ENCODE measurements at regions not wholly inside any gene's neighbourhood (a gene's known extent, or its start where the extent isn't known, plus 50 kb on each side); places are given as distances from the start of the nearest gene placed in this dataset.

GRCh38 chr4:17230727-17231126, 281.2 kb downstream of the QDPR start:
- intact Hi-C loops (cut with micrococcal nuclease), result no loop called here
- H3K9me3 Mint-ChIP-seq, result no peaks in the 10 kb centered on the region
- H3K4me3 Mint-ChIP-seq, result no peak overlapping the region
- no peaks in the 10 kb centered on the region for H3K36me3 Mint-ChIP-seq
- TF ChIP-seq, protein P1, sequence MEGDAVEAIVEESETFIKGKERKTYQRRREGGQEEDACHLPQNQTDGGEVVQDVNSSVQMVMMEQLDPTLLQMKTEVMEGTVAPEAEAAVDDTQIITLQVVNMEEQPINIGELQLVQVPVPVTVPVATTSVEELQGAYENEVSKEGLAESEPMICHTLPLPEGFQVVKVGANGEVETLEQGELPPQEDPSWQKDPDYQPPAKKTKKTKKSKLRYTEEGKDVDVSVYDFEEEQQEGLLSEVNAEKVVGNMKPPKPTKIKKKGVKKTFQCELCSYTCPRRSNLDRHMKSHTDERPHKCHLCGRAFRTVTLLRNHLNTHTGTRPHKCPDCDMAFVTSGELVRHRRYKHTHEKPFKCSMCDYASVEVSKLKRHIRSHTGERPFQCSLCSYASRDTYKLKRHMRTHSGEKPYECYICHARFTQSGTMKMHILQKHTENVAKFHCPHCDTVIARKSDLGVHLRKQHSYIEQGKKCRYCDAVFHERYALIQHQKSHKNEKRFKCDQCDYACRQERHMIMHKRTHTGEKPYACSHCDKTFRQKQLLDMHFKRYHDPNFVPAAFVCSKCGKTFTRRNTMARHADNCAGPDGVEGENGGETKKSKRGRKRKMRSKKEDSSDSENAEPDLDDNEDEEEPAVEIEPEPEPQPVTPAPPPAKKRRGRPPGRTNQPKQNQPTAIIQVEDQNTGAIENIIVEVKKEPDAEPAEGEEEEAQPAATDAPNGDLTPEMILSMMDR (IDR thresholded peaks at IDR 0.05), result no peak
- H3K4me1 Mint-ChIP-seq, result no peaks in the 10 kb centered on the region
- no peaks in the 10 kb centered on the region for H3K27me3 ChIP-seq (ENCODE audit: control insufficient read depth, insufficient read depth, low read length)
- H3K27me3 Mint-ChIP-seq (ENCODE audit: low read depth in 2 of 2), result peaks cover 0 to 6% of the 10 kb centered on the region in 2 donors
- WGBS (ENCODE audit: insufficient coverage), result 86% methylated on average over 1 of the region's 1 CpG
- no peaks in the 10 kb centered on the region for H3K9me3 ChIP-seq (ENCODE audit: control insufficient read depth, insufficient read depth, low read length)
- no peak overlapping the region for H3K4me3 ChIP-seq (ENCODE audit: low read length)
- ATAC-seq (no peak), DNase-seq (no peak)
- H3K4me1 ChIP-seq (ENCODE audit: control insufficient read depth, insufficient read depth, low read length), result no peaks in the 10 kb centered on the region
- H3K27ac ChIP-seq (ENCODE audit: low read length), result no peak overlapping the region
- no peak overlapping the region for H3K27ac Mint-ChIP-seq
- H3K36me3 ChIP-seq (ENCODE audit: control insufficient read depth, insufficient read depth, low read length), result no peaks in the 10 kb centered on the region

GRCh38 chr4:17220816-17221215, 291.1 kb downstream of the QDPR start:
- H3K4me3 ChIP-seq (ENCODE audit: low read length), result no peak overlapping the region
- DNase-seq, result no peak
- no peak for ATAC-seq
- Mint-ChIP-seq H3K4me3 (no peak overlapping the region), H3K9me3 (peaks cover 3 to 6% of the 10 kb centered on the region in 2 donors), H3K36me3 (no peaks in the 10 kb centered on the region), H3K27ac (no peak overlapping the region), H3K4me1 (no peaks in the 10 kb centered on the region), H3K27me3 (ENCODE audit: low read depth in 2 of 2) (no peaks in the 10 kb centered on the region)
- no peak overlapping the region for H3K27ac ChIP-seq (ENCODE audit: low read length)
- no peaks in the 10 kb centered on the region for H3K9me3 ChIP-seq (ENCODE audit: control insufficient read depth, insufficient read depth, low read length)
- TF ChIP-seq, protein P1 (IDR thresholded peaks at IDR 0.05), result no peak
- intact Hi-C loops (cut with micrococcal nuclease), result no loop called here
- no peaks in the 10 kb centered on the region for H3K36me3 ChIP-seq (ENCODE audit: control insufficient read depth, insufficient read depth, low read length)
- H3K27me3 ChIP-seq (ENCODE audit: control insufficient read depth, insufficient read depth, low read length), result no peaks in the 10 kb centered on the region
- H3K4me1 ChIP-seq (ENCODE audit: control insufficient read depth, insufficient read depth, low read length), result no peaks in the 10 kb centered on the region

GRCh38 chr4:17218786-17219185, 293.1 kb downstream of the QDPR start:
- H3K4me1 ChIP-seq (ENCODE audit: control insufficient read depth, insufficient read depth, low read length), result no peaks in the 10 kb centered on the region
- intact Hi-C loops (cut with micrococcal nuclease), result no loop called here

More at GRCh38 chr4:17218786-17219185, 293.1 kb downstream of the QDPR start:
- no peak overlapping the region for H3K4me3 Mint-ChIP-seq
- H3K9me3 ChIP-seq (ENCODE audit: control insufficient read depth, insufficient read depth, low read length), result peaks cover 7% of the 10 kb centered on the region
- TF ChIP-seq, protein P1 (IDR thresholded peaks at IDR 0.05), result no peak
- DNase-seq, result no peak
- 81% methylated on average over 2 of the region's 3 CpGs for WGBS (ENCODE audit: insufficient coverage)
- H3K36me3 ChIP-seq (ENCODE audit: control insufficient read depth, insufficient read depth, low read length), result no peaks in the 10 kb centered on the region
- no peaks in the 10 kb centered on the region for H3K36me3 Mint-ChIP-seq
- no peaks in the 10 kb centered on the region for H3K4me1 Mint-ChIP-seq
- no peaks in the 10 kb centered on the region for H3K27me3 Mint-ChIP-seq (ENCODE audit: low read depth in 2 of 2)
- no peak overlapping the region for H3K27ac ChIP-seq (ENCODE audit: low read length)
- peaks cover 3 to 8% of the 10 kb centered on the region in 2 donors for H3K9me3 Mint-ChIP-seq
- ATAC-seq, result no peak
- no peaks in the 10 kb centered on the region for H3K27me3 ChIP-seq (ENCODE audit: control insufficient read depth, insufficient read depth, low read length)
- H3K4me3 ChIP-seq (ENCODE audit: low read length), result no peak overlapping the region
- no peak overlapping the region for H3K27ac Mint-ChIP-seq
